Posterior cingulate gyrus (tissue), 11 donors: ENCODE measurements at regions not wholly inside any gene's neighbourhood (a gene's known extent, or its start where the extent isn't known, plus 50 kb on each side); places are given as distances from the start of the nearest gene placed in this dataset.

Experiments used
- DNase-seq, 10 donors: peaks; one replicate each; pipeline versions ENCODE4 v3.0.0 to v3.0.0-alpha.2; 2020 to 2021; ENCODE audit warnings: mixed read lengths in 3 of 10
- intact Hi-C: fragments of 100-400 bp; cut with DNase I; formaldehyde crosslinking; loops from one replicate; pipeline ENCODE4 v1.15.1; 2023

- DNase-seq: no peak
- intact Hi-C loops: no loop called here
Observed at GRCh38 chr11:110034806-110035205, 58.4 kb upstream of the ZC3H12C start.

- DNase-seq: no peak
- intact Hi-C loops: no loop called here
Observed at GRCh38 chr11:110035357-110035756, 57.8 kb upstream of the ZC3H12C start.

GRCh38 chr11:110038201-110038600 is 55.0 kb upstream of the ZC3H12C start:
- no peak for DNase-seq
- intact Hi-C loops: no loop called here
